CD4-positive, alpha-beta memory T cell (primary cell): ENCODE measurements at regions not wholly inside any gene's neighbourhood (a gene's known extent, or its start where the extent isn't known, plus 50 kb on each side); places are given as distances from the start of the nearest gene placed in this dataset.

Experiments
- CTCF ChIA-PET: fragments of 350-600 bp; sonication (Branson Sonifier 250); formaldehyde crosslinking; loops from one replicate; lab custom pipeline; 2021; ENCODE audit warnings: inconsistent platforms; ENCODE audit not compliant: partially characterized antibody; lab: Charles Lee
- POLR2A ChIA-PET: fragments of 350-600 bp; sonication (Branson Sonifier 250); formaldehyde crosslinking; loops from one replicate; lab custom pipeline; 2021; ENCODE audit not compliant: partially characterized antibody; lab: Charles Lee
- DNase-seq, 5 donors: peaks; one replicate each; pipeline versions ENCODE4 v3.0.0 to v3.0.0-alpha.2; 2020 to 2022; ENCODE audit warnings: mixed read lengths in 1 of 5
- H3K27ac ChIP-seq: one replicate; pipeline ENCODE4 v1.7.0; 2013; ENCODE audit warnings: low read depth, low read length
- H3K27me3 ChIP-seq: 2 replicates; pipeline ENCODE4 v1.7.0; 2013; ENCODE audit warnings: mild to moderate bottlenecking, low read length, moderate library complexity; ENCODE audit not compliant: insufficient read depth
- H3K36me3 ChIP-seq: 2 replicates; pipeline ENCODE4 v1.7.0; 2013; ENCODE audit warnings: mild to moderate bottlenecking, low read length, moderate library complexity; ENCODE audit not compliant: insufficient read depth
- H3K4me1 ChIP-seq: 2 replicates; pipeline ENCODE4 v1.7.0; 2013; ENCODE audit warnings: mild to moderate bottlenecking, low read length, moderate library complexity; ENCODE audit not compliant: insufficient read depth
- H3K4me3 ChIP-seq, 2 donors: one replicate each; pipeline ENCODE4 v1.7.0; 2013; ENCODE audit warnings: low read length in 2 of 2, mild to moderate bottlenecking in 1 of 2
- H3K9me3 ChIP-seq, 2 donors: one replicate each; pipeline ENCODE4 v1.7.0; 2013; ENCODE audit warnings: low read length in 2 of 2, control low read depth in 1 of 2; ENCODE audit not compliant: control insufficient read depth in 1 of 2
- H3K27ac Mint-ChIP-seq, 7 donors: one replicate each; pipeline ENCODE4 v1.8.0; 2020 to 2021; ENCODE audit warnings: mixed read lengths in 7 of 7, mild to moderate bottlenecking in 6 of 7, inconsistent platforms in 3 of 7, moderate library complexity in 3 of 7
- H3K27me3 Mint-ChIP-seq, 2 donors: one replicate each; pipeline ENCODE4 v1.8.0; 2020 to 2021; ENCODE audit warnings: mixed read lengths in 2 of 2
- H3K36me3 Mint-ChIP-seq, 2 donors: one replicate each; pipeline ENCODE4 v1.8.0; 2020 to 2021; ENCODE audit warnings: mixed read lengths in 2 of 2, inconsistent platforms in 1 of 2, mild to moderate bottlenecking in 1 of 2
- H3K4me1 Mint-ChIP-seq, 4 donors: one replicate each; pipeline ENCODE4 v1.8.0; 2020 to 2021; ENCODE audit warnings: mixed read lengths in 4 of 4, mild to moderate bottlenecking in 1 of 4
- H3K4me3 Mint-ChIP-seq, 8 donors: one replicate each; pipeline ENCODE4 v1.8.0; 2020 to 2021; ENCODE audit warnings: mixed read lengths in 8 of 8, mild to moderate bottlenecking in 7 of 8, moderate library complexity in 6 of 8, inconsistent platforms in 3 of 8
- H3K9me3 Mint-ChIP-seq, 8 donors: one replicate each; pipeline ENCODE4 v1.8.0; 2020 to 2021; ENCODE audit warnings: mixed read lengths in 8 of 8, mild to moderate bottlenecking in 5 of 8, inconsistent platforms in 3 of 8, moderate library complexity in 1 of 8
- intact Hi-C: fragments of 100-400 bp; cut with micrococcal nuclease; formaldehyde crosslinking; loops from one replicate; pipeline ENCODE4 v1.15.1; 2023

GRCh38 chr3:182692021-182692420 lies 101.3 kb upstream of the ATP11B start:
- Mint-ChIP-seq H3K4me3 (no peak overlapping the region), H3K27ac (no peak overlapping the region), H3K9me3 (peaks cover 0 to 1% (median 0%) of the 10 kb centered on the region in 8 donors), H3K27me3 (peaks cover 8 to 11% of the 10 kb centered on the region in 2 donors), H3K36me3 (no peaks in the 10 kb centered on the region), H3K4me1 (no peaks in the 10 kb centered on the region)
- H3K4me1 ChIP-seq: no peaks in the 10 kb centered on the region
- peaks cover under 1% of the 10 kb centered on the region for H3K27me3 ChIP-seq
- no peaks in the 10 kb centered on the region for H3K36me3 ChIP-seq
- CTCF ChIA-PET: interaction anchor here (1.1 kb wide), 1 partner anchor 8 kb away, joined by 3 read pairs; no protein-coding TSS in a partner anchor
- no peak overlapping the region for H3K27ac ChIP-seq
- POLR2A ChIA-PET: no interaction called here
- DNase-seq: no peak
- intact Hi-C loops: no loop called here
- no peaks in the 10 kb centered on the region for H3K9me3 ChIP-seq
- H3K4me3 ChIP-seq: no peak overlapping the region

- ChIA-PET POLR2A (no interaction called here), CTCF (no interaction called here)
- H3K4me3 Mint-ChIP-seq: no peak overlapping the region
- H3K9me3 Mint-ChIP-seq: peaks cover 0 to 1% (median 0%) of the 10 kb centered on the region in 8 donors
- H3K4me1 Mint-ChIP-seq: no peaks in the 10 kb centered on the region
- no peaks in the 10 kb centered on the region for H3K36me3 Mint-ChIP-seq
- Histone ChIP-seq H3K36me3 (no peaks in the 10 kb centered on the region), H3K27me3 (no peaks in the 10 kb centered on the region), H3K4me1 (no peaks in the 10 kb centered on the region), H3K27ac (no peak overlapping the region), H3K4me3 (no peak overlapping the region), H3K9me3 (no peaks in the 10 kb centered on the region)
- intact Hi-C loops: no loop called here
- no peak for DNase-seq
- peaks cover 5 to 6% of the 10 kb centered on the region in 2 donors for H3K27me3 Mint-ChIP-seq
- H3K27ac Mint-ChIP-seq: no peak overlapping the region
Measured at GRCh38 chr3:182692695-182693094, 100.6 kb upstream of the ATP11B start.

- H3K36me3 Mint-ChIP-seq: no peaks in the 10 kb centered on the region
- ChIA-PET POLR2A (no interaction called here), CTCF (no interaction called here)
- no peaks in the 10 kb centered on the region for H3K4me1 ChIP-seq
- no peak for DNase-seq
- no peaks in the 10 kb centered on the region for H3K4me1 Mint-ChIP-seq
- peaks cover 0 to 1% (median 0%) of the 10 kb centered on the region in 8 donors for H3K9me3 Mint-ChIP-seq
- no peaks in the 10 kb centered on the region for H3K27me3 ChIP-seq
- H3K27me3 Mint-ChIP-seq: peaks cover 3 to 6% of the 10 kb centered on the region in 2 donors
- H3K27ac Mint-ChIP-seq: no peak overlapping the region
- no peak overlapping the region for H3K4me3 Mint-ChIP-seq
- no peaks in the 10 kb centered on the region for H3K9me3 ChIP-seq
- H3K27ac ChIP-seq: no peak overlapping the region
- intact Hi-C loops: no loop called here
- H3K36me3 ChIP-seq: no peaks in the 10 kb centered on the region
- H3K4me3 ChIP-seq: no peak overlapping the region
Measured at GRCh38 chr3:182693723-182694122, 99.6 kb upstream of the ATP11B start.

- H3K27me3 ChIP-seq: no peaks in the 10 kb centered on the region
- H3K4me1 Mint-ChIP-seq: no peaks in the 10 kb centered on the region
- H3K27me3 Mint-ChIP-seq: peaks cover 0 to 4% of the 10 kb centered on the region in 2 donors
- ChIA-PET POLR2A (no interaction called here), CTCF (interaction anchor here (0.7 to 1.6 kb wide), 3 partner anchors 12 to 17 kb away, joined by 3 to 4 read pairs (median 3); no protein-coding TSS in a partner anchor)
- intact Hi-C loops: no loop called here
- H3K27ac Mint-ChIP-seq: no peak overlapping the region
- H3K9me3 ChIP-seq: no peaks in the 10 kb centered on the region
- no peak overlapping the region for H3K27ac ChIP-seq
- H3K4me3 Mint-ChIP-seq: no peak overlapping the region
- no peaks in the 10 kb centered on the region for H3K4me1 ChIP-seq
- H3K36me3 ChIP-seq: no peaks in the 10 kb centered on the region
- H3K4me3 ChIP-seq: no peak overlapping the region
- H3K36me3 Mint-ChIP-seq: no peaks in the 10 kb centered on the region
- H3K9me3 Mint-ChIP-seq: peaks cover 0 to 1% (median 0%) of the 10 kb centered on the region in 8 donors
- no peak for DNase-seq
Measured at GRCh38 chr3:182696916-182697315, 96.4 kb upstream of the ATP11B start.

GRCh38 chr3:182697345-182697919 lies 95.9 kb upstream of the ATP11B start:
- Histone ChIP-seq H3K27me3 (no peaks in the 10 kb centered on the region), H3K36me3 (no peaks in the 10 kb centered on the region), H3K27ac (no peak overlapping the region), H3K9me3 (no peaks in the 10 kb centered on the region), H3K4me3 (no peak overlapping the region), H3K4me1 (no peaks in the 10 kb centered on the region)
- Mint-ChIP-seq H3K4me1 (no peaks in the 10 kb centered on the region), H3K9me3 (peaks cover 0 to 1% (median 0%) of the 10 kb centered on the region in 8 donors), H3K4me3 (no peak overlapping the region), H3K27ac (no peak overlapping the region), H3K36me3 (no peaks in the 10 kb centered on the region), H3K27me3 (peaks cover 0 to 3% of the 10 kb centered on the region in 2 donors)
- CTCF ChIA-PET: interaction anchor here (1.1 to 1.6 kb wide), 2 partner anchors 11 to 13 kb away, joined by 3 to 4 read pairs; no protein-coding TSS in a partner anchor
- intact Hi-C loops: no loop called here
- POLR2A ChIA-PET: no interaction called here
- DNase-seq: no peak

- Histone ChIP-seq H3K9me3 (no peaks in the 10 kb centered on the region), H3K27ac (no peak overlapping the region), H3K36me3 (no peaks in the 10 kb centered on the region), H3K4me3 (no peak overlapping the region), H3K4me1 (no peaks in the 10 kb centered on the region), H3K27me3 (no peaks in the 10 kb centered on the region)
- Mint-ChIP-seq H3K36me3 (no peaks in the 10 kb centered on the region), H3K27ac (no peak overlapping the region), H3K4me3 (no peak overlapping the region), H3K27me3 (peaks cover 3 to 4% of the 10 kb centered on the region in 2 donors), H3K9me3 (peaks cover 0 to 1% (median 0%) of the 10 kb centered on the region in 8 donors), H3K4me1 (no peaks in the 10 kb centered on the region)
- POLR2A ChIA-PET: no interaction called here
- intact Hi-C loops: no loop called here
- CTCF ChIA-PET: interaction anchor here (1.1 to 1.6 kb wide), 4 partner anchors 10 to 15 kb away, joined by 3 to 4 read pairs (median 4); no protein-coding TSS in a partner anchor
- DNase-seq: no peak
Measured at GRCh38 chr3:182698078-182698477, 95.2 kb upstream of the ATP11B start.

GRCh38 chr3:182699550-182700170 lies 93.6 kb upstream of the ATP11B start:
- H3K36me3 Mint-ChIP-seq: no peaks in the 10 kb centered on the region
- H3K4me3 Mint-ChIP-seq: no peak overlapping the region
- Histone ChIP-seq H3K36me3 (no peaks in the 10 kb centered on the region), H3K27me3 (no peaks in the 10 kb centered on the region), H3K4me1 (no peaks in the 10 kb centered on the region), H3K27ac (no peak overlapping the region), H3K4me3 (no peak overlapping the region), H3K9me3 (no peaks in the 10 kb centered on the region)
- H3K27ac Mint-ChIP-seq: no peak overlapping the region
- peaks cover 0 to 1% (median 0%) of the 10 kb centered on the region in 8 donors for H3K9me3 Mint-ChIP-seq
- POLR2A ChIA-PET: no interaction called here
- intact Hi-C loops: no loop called here
- no peak for DNase-seq
- H3K27me3 Mint-ChIP-seq: peaks cover 9 to 11% of the 10 kb centered on the region in 2 donors
- H3K4me1 Mint-ChIP-seq: no peaks in the 10 kb centered on the region
- CTCF ChIA-PET: interaction anchor here (1.2 to 1.6 kb wide), 3 partner anchors 8 to 15 kb away, joined by 3 to 4 read pairs (median 4); no protein-coding TSS in a partner anchor
